HG02623 (cell line): ENCODE measurements at regions not wholly inside any gene's neighbourhood (a gene's known extent, or its start where the extent isn't known, plus 50 kb on each side); places are given as distances from the start of the nearest gene placed in this dataset.
A peak's percentile ranks its signal among the peaks of the same experiment; 100 is the strongest.
"Not testable (repeated sequence)": the region's sequence is repeated elsewhere in the genome, so short reads cannot be mapped to it uniquely, and the experiment has no call there.

ENCODE experiments used
- ATAC-seq: cut with Tn5 transposase; IDR thresholded peaks from one replicate; pipeline ENCODE4 v1.9.1; 2021; ENCODE audit warnings: moderate library complexity; ENCODE audit not compliant: unreplicated experiment

GRCh38 chr5:91611746-91612145 lies 228.6 kb upstream of the ARRDC3 start:
- ATAC-seq: no peak

- no peak for ATAC-seq
These were observed 224.6 kb upstream of the ARRDC3 start for GRCh38 chr5:91607675-91608074.

- no peak for ATAC-seq
These were observed 216.7 kb upstream of the ARRDC3 start for GRCh38 chr5:91599863-91600262.

- ATAC-seq: no peak
These were observed 215.1 kb upstream of the ARRDC3 start for GRCh38 chr5:91598216-91598615.

- no peak for ATAC-seq
These were observed 212.3 kb upstream of the ARRDC3 start for GRCh38 chr5:91595424-91595823.

GRCh38 chr5:91591076-91591475 lies 208.0 kb upstream of the ARRDC3 start:
- no peak for ATAC-seq

- no peak for ATAC-seq
These were observed 203.1 kb upstream of the ARRDC3 start for GRCh38 chr5:91586232-91586631.

- ATAC-seq: no peak
These were observed 201.2 kb upstream of the ARRDC3 start for GRCh38 chr5:91584352-91584751.

- ATAC-seq: not testable (repeated sequence)
These were observed 182.9 kb upstream of the ARRDC3 start for GRCh38 chr5:91566012-91566411.

- ATAC-seq: no peak
These were observed 179.8 kb upstream of the ARRDC3 start for GRCh38 chr5:91562922-91563321.

- ATAC-seq: no peak
These were observed 158.6 kb upstream of the ARRDC3 start for GRCh38 chr5:91541696-91542095.

GRCh38 chr5:91538179-91538578 lies 155.1 kb upstream of the ARRDC3 start:
- no peak for ATAC-seq

- ATAC-seq: no peak
These were observed 152.4 kb upstream of the ARRDC3 start for GRCh38 chr5:91535499-91535898.

GRCh38 chr5:91534332-91534731 lies 151.2 kb upstream of the ARRDC3 start:
- no peak for ATAC-seq

- ATAC-seq: no peak
These were observed 149.7 kb upstream of the ARRDC3 start for GRCh38 chr5:91532779-91533178.

- ATAC-seq: no peak
These were observed 149.2 kb upstream of the ARRDC3 start for GRCh38 chr5:91532281-91532680.

GRCh38 chr5:91528831-91529230 lies 145.7 kb upstream of the ARRDC3 start:
- ATAC-seq: no peak

GRCh38 chr5:91521785-91522184 lies 138.7 kb upstream of the ARRDC3 start:
- ATAC-seq: no peak

GRCh38 chr5:91521334-91521733 lies 138.2 kb upstream of the ARRDC3 start:
- no peak for ATAC-seq

GRCh38 chr5:91514400-91514799 lies 131.3 kb upstream of the ARRDC3 start:
- no peak for ATAC-seq

GRCh38 chr5:91503321-91503720 lies 120.2 kb upstream of the ARRDC3 start:
- no peak for ATAC-seq

- no peak for ATAC-seq
These were observed 117.6 kb upstream of the ARRDC3 start for GRCh38 chr5:91500758-91501157.

GRCh38 chr5:91499943-91500531 lies 116.9 kb upstream of the ARRDC3 start:
- peak; percentile 66 for ATAC-seq
